ENCODE measurements at regions not wholly inside any gene's neighbourhood (a gene's known extent, or its start where the extent isn't known, plus 50 kb on each side); places are given as distances from the start of the nearest gene placed in this dataset.

- TF ChIP-seq, protein P1, sequence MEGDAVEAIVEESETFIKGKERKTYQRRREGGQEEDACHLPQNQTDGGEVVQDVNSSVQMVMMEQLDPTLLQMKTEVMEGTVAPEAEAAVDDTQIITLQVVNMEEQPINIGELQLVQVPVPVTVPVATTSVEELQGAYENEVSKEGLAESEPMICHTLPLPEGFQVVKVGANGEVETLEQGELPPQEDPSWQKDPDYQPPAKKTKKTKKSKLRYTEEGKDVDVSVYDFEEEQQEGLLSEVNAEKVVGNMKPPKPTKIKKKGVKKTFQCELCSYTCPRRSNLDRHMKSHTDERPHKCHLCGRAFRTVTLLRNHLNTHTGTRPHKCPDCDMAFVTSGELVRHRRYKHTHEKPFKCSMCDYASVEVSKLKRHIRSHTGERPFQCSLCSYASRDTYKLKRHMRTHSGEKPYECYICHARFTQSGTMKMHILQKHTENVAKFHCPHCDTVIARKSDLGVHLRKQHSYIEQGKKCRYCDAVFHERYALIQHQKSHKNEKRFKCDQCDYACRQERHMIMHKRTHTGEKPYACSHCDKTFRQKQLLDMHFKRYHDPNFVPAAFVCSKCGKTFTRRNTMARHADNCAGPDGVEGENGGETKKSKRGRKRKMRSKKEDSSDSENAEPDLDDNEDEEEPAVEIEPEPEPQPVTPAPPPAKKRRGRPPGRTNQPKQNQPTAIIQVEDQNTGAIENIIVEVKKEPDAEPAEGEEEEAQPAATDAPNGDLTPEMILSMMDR (IDR thresholded peaks at IDR 0.05; ENCODE audit: borderline replicate concordance, extremely low read depth, low read length, poor library complexity, severe bottlenecking), result no peak
- no peak for TF ChIP-seq EZH2 (IDR thresholded peaks at IDR 0.05; ENCODE audit: borderline replicate concordance, low read depth, low read length, severe bottlenecking)
These were observed 211.5 kb upstream of the BLID start for GRCh38 chr11:122327528-122327927.
